GM12878 (cell line): ENCODE measurements at regions not wholly inside any gene's neighbourhood (a gene's known extent, or its start where the extent isn't known, plus 50 kb on each side); places are given as distances from the start of the nearest gene placed in this dataset.

Experiments used
- ATAC-seq: fragments of 200-7000 bp; cut with Tn5 transposase; 3 replicates; pipeline ENCODE4 v1.9.1; 2020; ENCODE audit warnings: mild to moderate bottlenecking, moderate library complexity
- BruUV-seq: library from RNA; stranded (reverse); fragments of 400-500 nt; replicated peaks from 2 replicates; lab custom pipeline; 2021; lab: Mats Ljungman, UMichigan
- CTCF ChIA-PET: fragments of 300-600 bp; sonication (Branson Sonifier 250); formaldehyde crosslinking; extraction: SDS; loops from one replicate; lab custom pipeline; 2021; ENCODE audit warnings: inconsistent platforms; lab: Yijun Ruan, JAX
- POLR2A ChIA-PET: fragments of 350-600 bp; formaldehyde crosslinking; extraction: SDS; loops from one replicate; lab custom pipeline; 2021; ENCODE audit warnings: inconsistent platforms; lab: Charles Lee
- RAD21 ChIA-PET: fragments of 300-600 bp; sonication (Branson Sonifier 250); formaldehyde crosslinking; loops from one replicate; lab custom pipeline; 2023; ENCODE audit warnings: antibody characterized with exemption; ENCODE audit not compliant: unreplicated experiment; lab: Charles Lee
- SMC1A ChIA-PET: fragments of 300-600 bp; sonication (Branson Sonifier 250); formaldehyde crosslinking; loops from one replicate; lab custom pipeline; 2023; ENCODE audit not compliant: unreplicated experiment, uncharacterized antibody; lab: Charles Lee
- DNase-seq: peaks from one replicate; pipeline ENCODE4 v3.0.0-alpha.2; 2011; ENCODE audit warnings: low read depth, low spot score
- FAIRE-seq: peaks from 3 replicates; lab custom pipeline; 2011; peaks lifted over from hg19 to GRCh38; lab: Jason Lieb, UNC
- H2AFZ ChIP-seq: 2 replicates; pipeline ENCODE4 v1.6.0; 2011; ENCODE audit warnings: low read depth, low read length, control low read depth; ENCODE audit not compliant: control insufficient read depth
- H3K27ac ChIP-seq: 2 replicates; pipeline ENCODE4 v1.5.1; 2011; ENCODE audit warnings: control low read depth; ENCODE audit not compliant: control insufficient read depth, insufficient read depth
- H3K27me3 ChIP-seq, 2 experiments: replicated peaks in 1 of 2; 2 replicates each; pipeline versions ENCODE4 v1.6.0 to v1.6.1; 2011; ENCODE audit warnings: low read length in 1 of 2; ENCODE audit not compliant: control insufficient read depth in 2 of 2, insufficient read depth in 2 of 2
- H3K36me3 ChIP-seq, 2 experiments: 2 replicates each; pipeline ENCODE4 v1.5.1; 2011; ENCODE audit warnings: low read length in 1 of 2; ENCODE audit not compliant: control insufficient read depth in 2 of 2, insufficient read depth in 2 of 2
- H3K4me1 ChIP-seq: 2 replicates; pipeline ENCODE4 v1.6.1; 2011; ENCODE audit warnings: mild to moderate bottlenecking, low read length, moderate library complexity, mixed read lengths; ENCODE audit not compliant: control insufficient read depth, insufficient read depth
- H3K4me2 ChIP-seq: 2 replicates; pipeline ENCODE4 v1.6.0; 2011; ENCODE audit warnings: control low read depth; ENCODE audit not compliant: control insufficient read depth, insufficient read depth
- H3K4me3 ChIP-seq: fragments of 200-600 bp; sonication (generic); 2 replicates; pipeline ENCODE4 v1.5.1; 2016
- H3K79me2 ChIP-seq: 2 replicates; pipeline ENCODE4 v1.6.0; 2011; ENCODE audit warnings: low read length; ENCODE audit not compliant: control insufficient read depth, insufficient read depth
- H3K9ac ChIP-seq: 2 replicates; pipeline ENCODE4 v1.8.0; 2011; ENCODE audit warnings: low read length, control low read depth, mixed read lengths; ENCODE audit not compliant: control insufficient read depth, insufficient read depth
- H3K9me3 ChIP-seq: replicated peaks from 3 replicates; pipeline ENCODE4 v1.5.1; 2011; ENCODE audit warnings: mild to moderate bottlenecking, low read length; ENCODE audit not compliant: control insufficient read depth, insufficient read depth
- H4K20me1 ChIP-seq: 2 replicates; pipeline ENCODE4 v1.6.0; 2011; ENCODE audit not compliant: control insufficient read depth, insufficient read depth
- ESRRA ChIP-seq: IDR thresholded peaks from 2 replicates; pipeline ENCODE4 v1.6.1; 2012; ENCODE audit warnings: mild to moderate bottlenecking, low read length, improper control_type of control experiment
- HCFC1 ChIP-seq: fragments of 150-350 bp; IDR thresholded peaks from 2 replicates; pipeline ENCODE4 v1.6.1; 2014; ENCODE audit warnings: low read length
- SMAD1 ChIP-seq: fragments of 450-650 bp; IDR thresholded peaks from 2 replicates; pipeline ENCODE4 v1.6.1; 2018; ENCODE audit warnings: mild to moderate bottlenecking, low read depth; ENCODE audit not compliant: partially characterized antibody
- TAF1 ChIP-seq: IDR thresholded peaks from 2 replicates; pipeline ENCODE4 v1.6.1; 2011; ENCODE audit warnings: mild to moderate bottlenecking, low read depth, low read length, borderline replicate concordance
- ZNF207 ChIP-seq: fragments of 450-650 bp; IDR thresholded peaks from 2 replicates; pipeline ENCODE4 v1.6.1; 2014; ENCODE audit warnings: antibody characterized with exemption, mild to moderate bottlenecking, borderline replicate concordance
- ZZZ3 ChIP-seq: IDR thresholded peaks from 2 replicates; pipeline ENCODE4 v1.6.1; 2011; ENCODE audit warnings: low read depth; ENCODE audit not compliant: control insufficient read depth, insufficient read length
- WGBS: methylation state at CpG from one replicate; pipeline ENCODE4 v1.1.6; 2016; ENCODE audit warnings: low lambda C conversion rate; ENCODE audit not compliant: insufficient replicate concordance, insufficient coverage; ENCODE audit errors: missing lambda C conversion rate; 5-methylcytosine and 5-hydroxymethylcytosine counted together
- in situ Hi-C: fragments of 300-500 bp; cut with MboI; formaldehyde crosslinking; loops from 9 replicates; pipeline ENCODE4 v1.14.3; 2018; ENCODE audit warnings: mixed read lengths
- intact Hi-C: fragments of 100-400 bp; cut with micrococcal nuclease; formaldehyde crosslinking; loops from one replicate; pipeline ENCODE4 v1.14.2; 2022; ENCODE audit not compliant: unreplicated experiment
- TF ChIP-seq, protein P1 (sequence below): fragments of 450-650 bp; IDR thresholded peaks from 2 replicates; pipeline ENCODE4 v1.6.1; 2018; ENCODE audit warnings: borderline replicate concordance, mild to moderate bottlenecking; ENCODE audit not compliant: partially characterized antibody
- TF ChIP-seq, protein P2 (sequence below): IDR thresholded peaks from 2 replicates; pipeline ENCODE4 v1.6.1; 2011; ENCODE audit warnings: borderline replicate concordance, low read depth, mild to moderate bottlenecking, moderate library complexity, low read length; ENCODE audit not compliant: insufficient read depth, poor library complexity, severe bottlenecking

DNA sequence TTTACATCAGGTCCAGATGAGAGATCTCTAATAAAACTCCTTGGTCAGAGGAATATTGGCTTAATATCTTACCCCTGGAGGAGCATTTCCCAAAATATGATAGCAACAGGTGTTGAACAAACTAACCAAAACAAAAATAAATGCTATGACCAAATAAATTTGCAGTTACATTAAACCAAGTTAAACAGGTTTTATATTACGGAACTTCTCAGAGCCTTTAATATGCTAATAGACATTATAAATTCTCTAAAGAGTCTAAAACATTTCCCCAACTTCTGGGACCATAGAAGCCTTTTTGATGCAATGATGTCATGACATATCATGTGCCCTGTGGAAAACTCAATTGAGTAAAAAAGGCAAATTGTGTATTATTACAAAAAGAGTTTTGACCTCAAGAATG is 90.9 kb upstream of the ARMC2 start:
- no peak overlapping the region for H3K4me2 ChIP-seq
- BruUV-seq, result no TSS peak
- ATAC-seq, result no peak
- H3K27me3 ChIP-seq, result peaks cover 0 to 3% of the 10 kb centered on the region in 2 experiments; a peak in 2 of 4 replicates
- no peak overlapping the region for H2AFZ ChIP-seq
- CTCF ChIA-PET, result no interaction called here
- no peak for DNase-seq
- H3K36me3 ChIP-seq, result no peaks in the 10 kb centered on the region
- peaks cover 7% of the 10 kb centered on the region for H3K4me1 ChIP-seq
- H3K79me2 ChIP-seq, result no peaks in the 10 kb centered on the region
- POLR2A ChIA-PET, result no interaction called here
- no peak overlapping the region for H3K27ac ChIP-seq
- no peak overlapping the region for H3K4me3 ChIP-seq
- FAIRE-seq, result no peak
- no peaks in the 10 kb centered on the region for H4K20me1 ChIP-seq
- SMC1A ChIA-PET, result no interaction called here
- in situ Hi-C loops, result no loop called here
- no peaks in the 10 kb centered on the region for H3K9me3 ChIP-seq
- intact Hi-C loops, result no loop called here
- H3K9ac ChIP-seq, result no peak overlapping the region
- 96% methylated on average over 1 of the region's 1 CpG for WGBS
- RAD21 ChIA-PET, result no interaction called here
- TF ChIP-seq, protein P1, sequence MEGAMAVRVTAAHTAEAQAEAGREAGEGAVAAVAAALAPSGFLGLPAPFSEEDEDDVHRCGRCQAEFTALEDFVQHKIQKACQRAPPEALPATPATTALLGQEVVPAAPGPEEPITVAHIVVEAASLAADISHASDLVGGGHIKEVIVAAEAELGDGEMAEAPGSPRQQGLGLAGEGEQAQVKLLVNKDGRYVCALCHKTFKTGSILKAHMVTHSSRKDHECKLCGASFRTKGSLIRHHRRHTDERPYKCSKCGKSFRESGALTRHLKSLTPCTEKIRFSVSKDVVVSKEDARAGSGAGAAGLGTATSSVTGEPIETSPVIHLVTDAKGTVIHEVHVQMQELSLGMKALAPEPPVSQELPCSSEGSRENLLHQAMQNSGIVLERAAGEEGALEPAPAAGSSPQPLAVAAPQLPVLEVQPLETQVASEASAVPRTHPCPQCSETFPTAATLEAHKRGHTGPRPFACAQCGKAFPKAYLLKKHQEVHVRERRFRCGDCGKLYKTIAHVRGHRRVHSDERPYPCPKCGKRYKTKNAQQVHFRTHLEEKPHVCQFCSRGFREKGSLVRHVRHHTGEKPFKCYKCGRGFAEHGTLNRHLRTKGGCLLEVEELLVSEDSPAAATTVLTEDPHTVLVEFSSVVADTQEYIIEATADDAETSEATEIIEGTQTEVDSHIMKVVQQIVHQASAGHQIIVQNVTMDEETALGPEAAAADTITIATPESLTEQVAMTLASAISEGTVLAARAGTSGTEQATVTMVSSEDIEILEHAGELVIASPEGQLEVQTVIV, result no peak
- TF ChIP-seq TAF1 (no peak), HCFC1 (no peak), ESRRA (no peak), ZZZ3 (no peak), ZNF207 (no peak), SMAD1 (no peak)
- TF ChIP-seq, protein P2, sequence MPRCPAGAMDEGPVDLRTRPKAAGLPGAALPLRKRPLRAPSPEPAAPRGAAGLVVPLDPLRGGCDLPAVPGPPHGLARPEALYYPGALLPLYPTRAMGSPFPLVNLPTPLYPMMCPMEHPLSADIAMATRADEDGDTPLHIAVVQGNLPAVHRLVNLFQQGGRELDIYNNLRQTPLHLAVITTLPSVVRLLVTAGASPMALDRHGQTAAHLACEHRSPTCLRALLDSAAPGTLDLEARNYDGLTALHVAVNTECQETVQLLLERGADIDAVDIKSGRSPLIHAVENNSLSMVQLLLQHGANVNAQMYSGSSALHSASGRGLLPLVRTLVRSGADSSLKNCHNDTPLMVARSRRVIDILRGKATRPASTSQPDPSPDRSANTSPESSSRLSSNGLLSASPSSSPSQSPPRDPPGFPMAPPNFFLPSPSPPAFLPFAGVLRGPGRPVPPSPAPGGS, result no peak
- TF ChIP-seq, all 136 proteins: peak for 0
